SK-N-MC (cell line): ENCODE measurements at regions not wholly inside any gene's neighbourhood (a gene's known extent, or its start where the extent isn't known, plus 50 kb on each side); places are given as distances from the start of the nearest gene placed in this dataset.

Experiments used
- EZH2 ChIP-seq: fragments of 200-600 bp; sonication (generic); IDR thresholded peaks from one replicate; pipeline ENCODE4 v1.6.1; 2017; ENCODE audit warnings: antibody characterized with exemption
- POLR2AphosphoS5 ChIP-seq: IDR thresholded peaks from 2 replicates; pipeline ENCODE4 v1.6.1; 2012; ENCODE audit warnings: mild to moderate bottlenecking, low read depth, low read length, borderline replicate concordance

DNA sequence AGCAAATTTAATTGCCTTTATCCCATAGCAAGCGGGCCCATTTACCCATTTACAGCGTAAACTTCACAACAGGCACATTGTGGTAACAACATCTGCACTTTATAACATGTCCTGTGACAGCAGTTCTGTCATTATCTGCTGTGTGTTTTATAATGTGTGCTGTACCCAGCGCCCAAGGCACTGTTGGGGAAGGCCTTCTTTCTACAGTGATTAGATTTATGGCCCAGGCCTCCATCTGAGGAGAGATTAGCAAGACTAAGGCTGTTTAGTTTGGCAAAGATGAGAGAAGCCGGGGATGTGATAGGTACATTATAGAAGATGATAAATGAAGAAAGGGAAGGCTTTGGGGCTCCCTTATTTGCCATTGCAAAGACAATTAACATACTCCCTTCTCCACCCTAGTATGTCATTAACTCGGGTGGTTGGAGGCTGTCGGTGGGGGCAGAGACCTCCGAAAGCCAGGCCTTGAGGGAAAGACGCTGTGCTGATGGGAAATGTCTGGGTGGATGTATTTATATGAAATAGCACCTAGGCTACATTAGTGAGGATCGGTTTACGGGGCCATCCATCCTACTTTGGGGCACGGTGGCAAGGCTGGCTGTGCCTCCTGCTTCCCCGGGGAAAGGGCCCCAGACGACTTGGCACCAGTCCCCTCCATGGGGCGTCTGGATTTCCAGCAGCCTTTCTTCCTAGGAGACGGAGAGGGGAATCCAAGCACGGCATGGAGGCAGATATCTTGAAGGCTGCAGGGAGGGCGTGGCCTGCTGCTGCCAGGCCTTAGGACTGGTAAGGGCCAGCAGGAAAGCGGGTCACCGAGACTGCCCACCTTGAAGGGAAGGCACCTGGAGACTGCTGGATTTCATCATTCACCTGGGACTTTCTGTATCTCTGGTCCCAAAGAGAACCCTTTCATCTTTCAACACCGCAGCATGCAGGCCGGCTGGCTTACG is 64.3 kb upstream of the PTCH1 start:
- no peak for TF ChIP-seq EZH2
- TF ChIP-seq POLR2AphosphoS5: peak; percentile 23; the same call in 1 of the 2 replicates
